ENCODE measurements at regions not wholly inside any gene's neighbourhood (a gene's known extent, or its start where the extent isn't known, plus 50 kb on each side); places are given as distances from the start of the nearest gene placed in this dataset.
A peak's percentile ranks its signal among the peaks of the same experiment; 100 is the strongest.

- Histone ChIP-seq H3K27ac (ENCODE audit: low read depth, low read length, poor library complexity, severe bottlenecking) (peak overlapping the region; percentile 73), H3K36me3 (ENCODE audit: insufficient read depth, low read length, poor library complexity, severe bottlenecking) (no peaks in the 10 kb centered on the region), H3K9me3 (ENCODE audit: low read depth, low read length, poor library complexity, severe bottlenecking) (peaks cover 10% of the 10 kb centered on the region), H3K4me1 (ENCODE audit: insufficient read depth, low read length, poor library complexity, severe bottlenecking) (peaks cover 39% of the 10 kb centered on the region), H3K4me3 (ENCODE audit: low read depth, low read length, poor library complexity, severe bottlenecking) (no peak overlapping the region), H3K27me3 (replicated peaks; ENCODE audit: insufficient read depth, low read depth, low read length, poor library complexity) (no peaks in the 10 kb centered on the region)
- no TSS peak for BruUV-seq (replicated peaks)
- no peak for DNase-seq (ENCODE audit: low spot score)
- ChIA-PET CTCF (interaction anchor here (1.1 kb wide), 1 partner anchor 52 kb away, joined by 3 read pairs; no protein-coding TSS in a partner anchor), POLR2A (ENCODE audit: low non-redundant PET) (no interaction called here)
- intact Hi-C loops (cut with micrococcal nuclease; ENCODE audit: unreplicated experiment), result loop anchor here (5.0 kb wide), 3 partner anchors 59 to 301 kb away; partner anchors contain the start of gene HMGA2
- TF ChIP-seq CTCF (conservative IDR thresholded peaks at IDR 0.05; ENCODE audit: low read depth, low read length), result no peak
- TF ChIP-seq EZH2 (IDR thresholded peaks at IDR 0.05; ENCODE audit: borderline replicate concordance, low read depth, low read length, poor library complexity, severe bottlenecking), result no peak
Measured at GRCh38 chr12:65608319-65608916, 215.9 kb upstream of the HMGA2 start.

GRCh38 chr12:65609359-65609771 is 214.9 kb upstream of the HMGA2 start:
- H3K27ac ChIP-seq (ENCODE audit: low read depth, low read length, poor library complexity, severe bottlenecking), result no peak overlapping the region
- POLR2A ChIA-PET (ENCODE audit: low non-redundant PET), result no interaction called here
- DNase-seq (ENCODE audit: low spot score), result peak; percentile 62
- no peaks in the 10 kb centered on the region for H3K27me3 ChIP-seq (replicated peaks; ENCODE audit: insufficient read depth, low read depth, low read length, poor library complexity)
- H3K4me1 ChIP-seq (ENCODE audit: insufficient read depth, low read length, poor library complexity, severe bottlenecking), result peaks cover 32% of the 10 kb centered on the region
- H3K4me3 ChIP-seq (ENCODE audit: low read depth, low read length, poor library complexity, severe bottlenecking), result no peak overlapping the region
- no peaks in the 10 kb centered on the region for H3K36me3 ChIP-seq (ENCODE audit: insufficient read depth, low read length, poor library complexity, severe bottlenecking)
- CTCF ChIA-PET, result interaction anchor here (1.1 kb wide), 1 partner anchor 53 kb away, joined by 3 read pairs; no protein-coding TSS in a partner anchor
- intact Hi-C loops (cut with micrococcal nuclease; ENCODE audit: unreplicated experiment), result loop anchor here (5.0 kb wide), 3 partner anchors 58 to 302 kb away; partner anchors contain the start of gene HMGA2
- peaks cover 10% of the 10 kb centered on the region for H3K9me3 ChIP-seq (ENCODE audit: low read depth, low read length, poor library complexity, severe bottlenecking)
- TF ChIP-seq EZH2 (IDR thresholded peaks at IDR 0.05; ENCODE audit: borderline replicate concordance, low read depth, low read length, poor library complexity, severe bottlenecking) (no peak), CTCF (conservative IDR thresholded peaks at IDR 0.05; ENCODE audit: low read depth, low read length) (0 out of 2 replicates have a peak, but pooled peaks have one; percentile 20)
- BruUV-seq (replicated peaks), result no TSS peak

GRCh38 chr12:65611396-65611795 is 212.9 kb upstream of the HMGA2 start:
- Histone ChIP-seq H3K27ac (ENCODE audit: low read depth, low read length, poor library complexity, severe bottlenecking) (no peak overlapping the region), H3K9me3 (ENCODE audit: low read depth, low read length, poor library complexity, severe bottlenecking) (peaks cover 10% of the 10 kb centered on the region), H3K4me1 (ENCODE audit: insufficient read depth, low read length, poor library complexity, severe bottlenecking) (peaks cover 12% of the 10 kb centered on the region), H3K27me3 (replicated peaks; ENCODE audit: insufficient read depth, low read depth, low read length, poor library complexity) (no peaks in the 10 kb centered on the region), H3K4me3 (ENCODE audit: low read depth, low read length, poor library complexity, severe bottlenecking) (no peak overlapping the region), H3K36me3 (ENCODE audit: insufficient read depth, low read length, poor library complexity, severe bottlenecking) (no peaks in the 10 kb centered on the region)
- intact Hi-C loops (cut with micrococcal nuclease; ENCODE audit: unreplicated experiment), result no loop called here
- no peak for DNase-seq (ENCODE audit: low spot score)
- CTCF ChIA-PET, result no interaction called here
- POLR2A ChIA-PET (ENCODE audit: low non-redundant PET), result no interaction called here
- no TSS peak for BruUV-seq (replicated peaks)
- TF ChIP-seq EZH2 (IDR thresholded peaks at IDR 0.05; ENCODE audit: borderline replicate concordance, low read depth, low read length, poor library complexity, severe bottlenecking) (no peak), CTCF (conservative IDR thresholded peaks at IDR 0.05; ENCODE audit: low read depth, low read length) (no peak)
